Adrenal gland (tissue), 9 donors: ENCODE measurements at regions not wholly inside any gene's neighbourhood (a gene's known extent, or its start where the extent isn't known, plus 50 kb on each side); places are given as distances from the start of the nearest gene placed in this dataset.

ENCODE experiments used
- DNase-seq, 7 donors: peaks; one replicate each; pipeline ENCODE4 v3.0.0-alpha.2; 2019 to 2020
- H3K27ac ChIP-seq, 5 donors: fragments of 200-600 bp; sonication (generic) in 4 of 5; 1 replicate in 3 of 5; 2 replicates in 2 of 5; pipeline versions ENCODE4 v1.5.1 to v1.8.0; 2016 to 2020; ENCODE audit warnings: mild to moderate bottlenecking in 1 of 5
- H3K27me3 ChIP-seq: fragments of 200-600 bp; 2 replicates; pipeline ENCODE4 v1.8.0; 2021
- H3K36me3 ChIP-seq, 2 donors: fragments of 200-600 bp; replicated peaks in 1 of 2; 1 replicate in 1 of 2; 2 replicates in 1 of 2; pipeline versions ENCODE4 v1.5.1 to v1.8.0; 2018 to 2022
- H3K4me1 ChIP-seq, 2 donors: fragments of 200-600 bp; replicated peaks in 1 of 2; 1 replicate in 1 of 2; 2 replicates in 1 of 2; pipeline versions ENCODE4 v1.5.1 to v1.8.0; 2018 to 2021
- H3K4me3 ChIP-seq, 4 donors: fragments of 200-600 bp; sonication (generic) in 3 of 4; one replicate each; pipeline ENCODE4 v1.5.1; 2016 to 2018
- H3K9me3 ChIP-seq, 3 donors: fragments of 200-600 bp; sonication (generic) in 1 of 3; replicated peaks in 1 of 3; 1 replicate in 2 of 3; 2 replicates in 1 of 3; pipeline versions ENCODE4 v1.5.1 to v1.8.0; 2016 to 2021
- POLR2A ChIP-seq, 2 donors: fragments of 450-650 bp; IDR thresholded peaks; one replicate each; pipeline ENCODE4 v1.6.1; 2017; ENCODE audit warnings: antibody characterized with exemption in 2 of 2, mild to moderate bottlenecking in 2 of 2, moderate library complexity in 1 of 2
- WGBS, 4 donors: extraction: QIAGEN DNeasy Blood & Tissue Kit in 2 of 4; methylation state at CpG; one replicate each; pipeline versions ENCODE4 v1.1.5 to v1.1.7; 2013 to 2017; 5-methylcytosine and 5-hydroxymethylcytosine counted together
- intact Hi-C, 2 donors: fragments of 100-400 bp; cut with DNase I; formaldehyde crosslinking; loops; one replicate each; pipeline versions ENCODE4 v1.14.1 to v1.15.0; 2022 to 2023
- TF ChIP-seq, protein P1 (sequence below), 6 experiments: fragments of 450-650 bp in 4 of 6; fragments of 200-600 bp in 2 of 6; sonication (generic) in 1 of 6; IDR thresholded peaks; 1 replicate in 5 of 6; 2 replicates in 1 of 6; pipeline versions ENCODE4 v1.5.1 to v1.8.0; 2016 to 2021; ENCODE audit warnings: antibody characterized with exemption in 6 of 6, mild to moderate bottlenecking in 2 of 6, moderate library complexity in 1 of 6
- donor health status: healthy with polysubstance abuse.
- donor health status: Bipolar disorder and iron deficiency.
- donor health status: DM: yes; HTN: yes; CAD: no.
- donor health status: DM: no; HTN: no; CAD: no.
- donor health status: DM: no; HTN: no; CAD: no.

DNA sequence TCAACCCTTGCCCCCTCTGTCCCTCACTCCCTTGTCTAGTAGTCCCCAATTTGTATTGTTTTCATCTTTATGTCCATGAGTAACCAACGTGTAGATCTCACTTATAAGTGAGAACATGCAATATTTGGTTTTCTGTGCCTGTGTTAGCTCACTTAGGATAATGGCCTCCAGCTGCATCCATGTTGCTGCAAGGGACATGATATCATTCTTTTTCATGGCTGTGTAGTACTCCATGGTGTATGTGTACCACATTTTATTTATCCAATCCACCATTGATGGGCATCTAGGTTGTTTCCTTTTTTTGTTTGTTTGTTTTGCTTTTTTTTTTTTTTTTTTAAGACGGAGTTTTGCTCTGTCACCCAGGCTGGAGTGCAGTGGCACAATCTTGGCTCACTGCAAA, 63.0 kb upstream of the HS3ST4 start:
- Histone ChIP-seq H3K27me3 (peaks cover 4% of the 10 kb centered on the region), H3K27ac (no peak overlapping the region), H3K9me3 (no peaks in the 10 kb centered on the region), H3K36me3 (no peaks in the 10 kb centered on the region), H3K4me1 (no peaks in the 10 kb centered on the region), H3K4me3 (no peak overlapping the region)
- no peak for DNase-seq
- 80 to 84% (median 81%) methylated on average over 2 of the region's 2 CpGs for WGBS, 4 donors
- TF ChIP-seq, protein P1, sequence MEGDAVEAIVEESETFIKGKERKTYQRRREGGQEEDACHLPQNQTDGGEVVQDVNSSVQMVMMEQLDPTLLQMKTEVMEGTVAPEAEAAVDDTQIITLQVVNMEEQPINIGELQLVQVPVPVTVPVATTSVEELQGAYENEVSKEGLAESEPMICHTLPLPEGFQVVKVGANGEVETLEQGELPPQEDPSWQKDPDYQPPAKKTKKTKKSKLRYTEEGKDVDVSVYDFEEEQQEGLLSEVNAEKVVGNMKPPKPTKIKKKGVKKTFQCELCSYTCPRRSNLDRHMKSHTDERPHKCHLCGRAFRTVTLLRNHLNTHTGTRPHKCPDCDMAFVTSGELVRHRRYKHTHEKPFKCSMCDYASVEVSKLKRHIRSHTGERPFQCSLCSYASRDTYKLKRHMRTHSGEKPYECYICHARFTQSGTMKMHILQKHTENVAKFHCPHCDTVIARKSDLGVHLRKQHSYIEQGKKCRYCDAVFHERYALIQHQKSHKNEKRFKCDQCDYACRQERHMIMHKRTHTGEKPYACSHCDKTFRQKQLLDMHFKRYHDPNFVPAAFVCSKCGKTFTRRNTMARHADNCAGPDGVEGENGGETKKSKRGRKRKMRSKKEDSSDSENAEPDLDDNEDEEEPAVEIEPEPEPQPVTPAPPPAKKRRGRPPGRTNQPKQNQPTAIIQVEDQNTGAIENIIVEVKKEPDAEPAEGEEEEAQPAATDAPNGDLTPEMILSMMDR (IDR thresholded peaks at IDR 0.05): no peak
- TF ChIP-seq POLR2A (IDR thresholded peaks at IDR 0.05): no peak
- intact Hi-C loops: no loop called here

DNA sequence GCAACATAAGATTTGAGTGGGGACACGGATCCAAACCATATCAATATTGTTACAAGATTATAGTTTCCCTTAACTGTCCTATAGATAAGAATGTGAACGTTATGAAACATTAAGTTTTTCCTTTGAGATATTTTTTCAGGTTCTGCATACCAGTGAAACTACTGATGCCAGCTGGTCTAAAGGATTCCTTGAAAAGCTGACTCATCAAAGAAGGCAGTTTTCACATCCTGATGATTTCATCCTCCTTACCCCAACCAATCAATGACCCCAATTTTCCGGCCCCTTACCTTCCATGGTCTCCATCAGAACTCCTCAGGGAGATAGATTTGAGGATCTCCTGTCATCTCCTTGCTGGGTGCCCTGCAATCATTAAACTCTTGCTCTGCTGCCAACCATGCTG, 64.1 kb upstream of the HS3ST4 start:
- no peaks in the 10 kb centered on the region for H3K4me1 ChIP-seq
- no peak for TF ChIP-seq POLR2A (IDR thresholded peaks at IDR 0.05)
- TF ChIP-seq, protein P1 (IDR thresholded peaks at IDR 0.05): no peak
- no peaks in the 10 kb centered on the region for H3K36me3 ChIP-seq
- peaks cover 4% of the 10 kb centered on the region for H3K27me3 ChIP-seq
- intact Hi-C loops: no loop called here
- no peaks in the 10 kb centered on the region for H3K9me3 ChIP-seq
- WGBS, 4 donors: 43 to 56% (median 50%) methylated on average over 3 of the region's 3 CpGs
- DNase-seq: no peak
- H3K4me3 ChIP-seq: no peak overlapping the region
- H3K27ac ChIP-seq: no peak overlapping the region

DNA sequence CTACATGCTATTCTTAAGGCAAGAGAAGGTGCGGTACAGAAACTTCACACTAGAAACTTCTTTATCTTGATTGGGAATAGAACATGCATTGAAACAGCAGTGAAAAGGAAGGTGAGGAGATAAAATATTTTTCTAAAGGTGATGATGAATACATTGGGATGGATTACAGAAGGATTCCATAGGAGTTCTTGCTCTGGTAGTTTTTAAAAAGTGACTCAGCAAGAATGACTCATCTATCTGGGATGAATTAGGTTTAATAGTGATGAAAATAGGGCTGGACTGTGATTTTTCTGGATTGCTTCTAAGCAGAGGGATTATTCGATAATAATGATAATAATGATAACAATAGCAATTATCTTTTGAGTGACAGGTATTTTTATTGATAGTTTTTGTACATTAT, 65.6 kb upstream of the HS3ST4 start:
- Histone ChIP-seq H3K4me1 (no peaks in the 10 kb centered on the region), H3K36me3 (no peaks in the 10 kb centered on the region), H3K27me3 (no peaks in the 10 kb centered on the region), H3K4me3 (no peak overlapping the region), H3K27ac (no peak overlapping the region), H3K9me3 (no peaks in the 10 kb centered on the region)
- TF ChIP-seq, protein P1 (IDR thresholded peaks at IDR 0.05): no peak
- TF ChIP-seq POLR2A (IDR thresholded peaks at IDR 0.05): no peak
- 77 to 85% (median 79%) methylated on average over 2 of the region's 2 CpGs for WGBS, 4 donors
- DNase-seq: no peak
- intact Hi-C loops: no loop called here

DNA sequence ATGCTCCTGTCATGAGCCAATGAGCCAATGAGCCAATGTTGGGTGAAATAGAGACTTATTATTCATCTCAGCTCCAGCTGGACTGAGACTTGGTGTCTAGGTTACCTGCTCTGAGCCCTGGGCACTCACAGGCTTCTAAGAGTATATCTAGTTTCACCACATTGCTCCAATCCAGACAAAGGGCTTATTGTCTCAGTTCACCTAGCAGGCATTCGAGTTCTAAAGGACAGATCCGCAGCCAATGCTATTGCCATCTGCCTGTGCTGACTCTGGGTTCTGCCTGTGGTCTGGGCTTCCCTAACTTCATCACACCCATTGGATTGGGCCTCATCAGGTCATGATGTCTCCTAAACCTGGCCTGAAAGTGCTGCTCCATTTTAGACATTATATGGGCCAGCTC, 66.1 kb upstream of the HS3ST4 start:
- Histone ChIP-seq H3K9me3 (no peaks in the 10 kb centered on the region), H3K27ac (no peak overlapping the region), H3K36me3 (no peaks in the 10 kb centered on the region), H3K4me3 (no peak overlapping the region), H3K4me1 (no peaks in the 10 kb centered on the region), H3K27me3 (no peaks in the 10 kb centered on the region)
- intact Hi-C loops: no loop called here
- WGBS, 4 donors: 54 to 76% (median 74%) methylated on average over 2 of the region's 2 CpGs
- no peak for DNase-seq
- TF ChIP-seq POLR2A (IDR thresholded peaks at IDR 0.05): no peak
- TF ChIP-seq, protein P1 (IDR thresholded peaks at IDR 0.05): no peak
